Neural progenitor cell (in vitro differentiated cells): ENCODE measurements at regions not wholly inside any gene's neighbourhood (a gene's known extent, or its start where the extent isn't known, plus 50 kb on each side); places are given as distances from the start of the nearest gene placed in this dataset.

Experiments used
- CTCF ChIP-seq: fragments of 200-600 bp; sonication (generic); IDR thresholded peaks from 2 replicates; pipeline ENCODE4 v1.5.1; 2017; ENCODE audit warnings: antibody characterized with exemption, mild to moderate bottlenecking
- EZH2 ChIP-seq: fragments of 200-600 bp; sonication (generic); IDR thresholded peaks from 2 replicates; pipeline ENCODE4 v1.6.1; 2017; ENCODE audit warnings: antibody characterized with exemption, mild to moderate bottlenecking, moderate library complexity
- EZH2phosphoT487 ChIP-seq: fragments of 200-600 bp; sonication (generic); IDR thresholded peaks from 2 replicates; pipeline ENCODE4 v1.6.1; 2017; ENCODE audit warnings: antibody characterized with exemption

GRCh38 chr1:189644970-189645369 is 832.7 kb downstream of the BRINP3 start:
- TF ChIP-seq CTCF: no peak
- TF ChIP-seq EZH2: no peak
- no peak for TF ChIP-seq EZH2phosphoT487
